Naive thymus-derived CD8-positive, alpha-beta T cell (primary cell): ENCODE measurements at regions not wholly inside any gene's neighbourhood (a gene's known extent, or its start where the extent isn't known, plus 50 kb on each side); places are given as distances from the start of the nearest gene placed in this dataset.

ENCODE experiments used
- ATAC-seq, 2 donors: fragments of 150-1000 bp; cut with Tn5 transposase in 1 of 2; sonication (Bioruptor Pico), chemical (Tn5 transposase) in 1 of 2; 1 replicate in 1 of 2; 2 replicates in 1 of 2; pipeline ENCODE4 v1.10.0; 2021; ENCODE audit warnings: mild to moderate bottlenecking in 2 of 2, moderate library complexity in 2 of 2
- POLR2A ChIA-PET: fragments of 350-600 bp; sonication (Branson Sonifier 250); formaldehyde crosslinking; loops from one replicate; lab custom pipeline; 2021; ENCODE audit warnings: antibody characterized with exemption; lab: Charles Lee
- DNase-seq, 10 donors: peaks; one replicate each; pipeline versions ENCODE4 v3.0.0 to v3.0.0-alpha.2; 2020 to 2022
- H3K27ac Mint-ChIP-seq, 10 donors: one replicate each; pipeline ENCODE4 v1.8.0; 2020 to 2022; ENCODE audit warnings: mild to moderate bottlenecking in 10 of 10, mixed read lengths in 10 of 10, moderate library complexity in 4 of 10, inconsistent platforms in 1 of 10
- H3K27me3 Mint-ChIP-seq, 5 donors: one replicate each; pipeline ENCODE4 v1.8.0; 2021 to 2022; ENCODE audit warnings: mixed read lengths in 5 of 5
- H3K36me3 Mint-ChIP-seq, 3 donors: one replicate each; pipeline ENCODE4 v1.8.0; 2020 to 2022; ENCODE audit warnings: mixed read lengths in 3 of 3, mild to moderate bottlenecking in 2 of 3, inconsistent platforms in 1 of 3
- H3K4me1 Mint-ChIP-seq, 4 donors: one replicate each; pipeline ENCODE4 v1.8.0; 2021 to 2022; ENCODE audit warnings: mixed read lengths in 4 of 4
- H3K4me3 Mint-ChIP-seq, 10 donors: one replicate each; pipeline ENCODE4 v1.8.0; 2020 to 2022; ENCODE audit warnings: mild to moderate bottlenecking in 10 of 10, mixed read lengths in 10 of 10, moderate library complexity in 6 of 10, inconsistent platforms in 1 of 10
- H3K9me3 Mint-ChIP-seq, 9 donors: one replicate each; pipeline ENCODE4 v1.8.0; 2020 to 2022; ENCODE audit warnings: mixed read lengths in 9 of 9, mild to moderate bottlenecking in 3 of 9, inconsistent platforms in 1 of 9, moderate library complexity in 1 of 9

DNA sequence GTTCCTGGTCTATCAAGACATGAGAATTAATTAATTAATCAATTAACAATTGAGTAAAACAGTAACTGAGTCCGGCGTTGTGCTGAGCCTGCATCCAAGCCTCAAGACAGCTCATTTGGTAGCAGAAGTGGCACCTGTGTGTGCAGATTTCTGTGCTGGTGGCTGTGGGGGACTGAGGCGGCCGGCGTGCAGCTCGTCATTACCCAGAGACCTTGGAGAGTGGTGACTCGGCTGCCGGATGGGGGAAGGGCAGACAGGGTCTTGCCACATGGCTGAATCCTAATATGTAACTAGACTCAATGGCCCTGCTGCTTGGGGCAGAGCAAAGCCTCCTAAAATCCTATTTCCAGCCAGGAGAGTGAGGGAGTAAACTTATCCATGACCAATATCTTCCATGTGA is 510.2 kb downstream of the TCERG1L start:
- POLR2A ChIA-PET, result no interaction called here
- no peaks in the 10 kb centered on the region for H3K4me1 Mint-ChIP-seq
- H3K27ac Mint-ChIP-seq, result no peak overlapping the region
- no peak for ATAC-seq
- H3K27me3 Mint-ChIP-seq, result peaks cover 0 to 10% (median 2%) of the 10 kb centered on the region in 5 donors
- H3K4me3 Mint-ChIP-seq, result no peak overlapping the region
- DNase-seq, result peak in 1 of 10 donors; percentile 27
- H3K36me3 Mint-ChIP-seq, result no peaks in the 10 kb centered on the region
- no peaks in the 10 kb centered on the region for H3K9me3 Mint-ChIP-seq

GRCh38 chr10:130801784-130802183 is 509.7 kb downstream of the TCERG1L start:
- no peaks in the 10 kb centered on the region for H3K4me1 Mint-ChIP-seq
- no peak overlapping the region for H3K4me3 Mint-ChIP-seq
- no peaks in the 10 kb centered on the region for H3K36me3 Mint-ChIP-seq
- no peaks in the 10 kb centered on the region for H3K9me3 Mint-ChIP-seq
- DNase-seq, result peak in 1 of 10 donors; percentile 6
- peaks cover 0 to 8% (median 2%) of the 10 kb centered on the region in 5 donors for H3K27me3 Mint-ChIP-seq
- H3K27ac Mint-ChIP-seq, result no peak overlapping the region
- no peak for ATAC-seq
- POLR2A ChIA-PET, result no interaction called here

GRCh38 chr10:130802301-130802700 is 509.2 kb downstream of the TCERG1L start:
- no peaks in the 10 kb centered on the region for H3K36me3 Mint-ChIP-seq
- no peak overlapping the region for H3K4me3 Mint-ChIP-seq
- no peaks in the 10 kb centered on the region for H3K9me3 Mint-ChIP-seq
- POLR2A ChIA-PET, result no interaction called here
- DNase-seq (peak in 2 of 10 donors; percentile 2 to 34), ATAC-seq (no peak)
- H3K27me3 Mint-ChIP-seq, result peaks cover 0 to 3% (median 0%) of the 10 kb centered on the region in 5 donors
- no peak overlapping the region for H3K27ac Mint-ChIP-seq
- no peaks in the 10 kb centered on the region for H3K4me1 Mint-ChIP-seq

DNA sequence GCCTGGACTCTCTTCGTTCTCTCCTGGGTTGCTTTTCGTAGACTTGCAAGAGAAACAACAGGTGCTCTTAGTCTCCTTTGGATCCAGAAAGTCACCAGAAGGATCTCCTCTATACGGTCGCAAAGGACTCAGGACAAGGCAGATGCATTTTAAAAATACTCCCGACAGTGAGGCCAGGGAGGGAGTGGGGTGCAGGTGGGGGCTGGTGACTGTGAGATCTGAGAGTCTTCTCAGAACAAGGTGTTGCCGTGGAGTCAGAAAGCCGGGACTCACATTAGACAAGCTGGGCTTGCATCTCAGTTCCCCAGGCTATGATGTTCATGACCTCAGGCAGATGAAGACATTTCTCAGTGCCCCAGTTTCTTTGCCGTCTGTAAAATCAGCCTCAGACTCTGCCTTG is 507.2 kb downstream of the TCERG1L start:
- ATAC-seq (no peak), DNase-seq (no peak)
- no peak overlapping the region for H3K27ac Mint-ChIP-seq
- no peaks in the 10 kb centered on the region for H3K36me3 Mint-ChIP-seq
- no peak overlapping the region for H3K4me3 Mint-ChIP-seq
- peaks cover 0 to 3% (median 0%) of the 10 kb centered on the region in 5 donors for H3K27me3 Mint-ChIP-seq
- H3K4me1 Mint-ChIP-seq, result no peaks in the 10 kb centered on the region
- H3K9me3 Mint-ChIP-seq, result no peaks in the 10 kb centered on the region
- POLR2A ChIA-PET, result no interaction called here

GRCh38 chr10:130804778-130805634 is 506.5 kb downstream of the TCERG1L start:
- Mint-ChIP-seq H3K27me3 (peaks cover 0 to 3% (median 0%) of the 10 kb centered on the region in 5 donors), H3K9me3 (no peaks in the 10 kb centered on the region), H3K4me3 (no peak overlapping the region), H3K27ac (peak overlapping the region in 1 of 10 donors; percentile 44), H3K36me3 (no peaks in the 10 kb centered on the region), H3K4me1 (no peaks in the 10 kb centered on the region)
- POLR2A ChIA-PET, result no interaction called here
- no peak for ATAC-seq
- peak in 1 of 10 donors; percentile 35 for DNase-seq

- POLR2A ChIA-PET, result no interaction called here
- Mint-ChIP-seq H3K27me3 (peaks cover 0 to 4% (median 0%) of the 10 kb centered on the region in 5 donors), H3K4me3 (no peak overlapping the region), H3K9me3 (no peaks in the 10 kb centered on the region), H3K4me1 (no peaks in the 10 kb centered on the region), H3K36me3 (no peaks in the 10 kb centered on the region), H3K27ac (no peak overlapping the region)
- peak in 1 of 10 donors; percentile 15 for DNase-seq
- no peak for ATAC-seq
Measured at GRCh38 chr10:130805635-130806030, 505.9 kb downstream of the TCERG1L start.

DNA sequence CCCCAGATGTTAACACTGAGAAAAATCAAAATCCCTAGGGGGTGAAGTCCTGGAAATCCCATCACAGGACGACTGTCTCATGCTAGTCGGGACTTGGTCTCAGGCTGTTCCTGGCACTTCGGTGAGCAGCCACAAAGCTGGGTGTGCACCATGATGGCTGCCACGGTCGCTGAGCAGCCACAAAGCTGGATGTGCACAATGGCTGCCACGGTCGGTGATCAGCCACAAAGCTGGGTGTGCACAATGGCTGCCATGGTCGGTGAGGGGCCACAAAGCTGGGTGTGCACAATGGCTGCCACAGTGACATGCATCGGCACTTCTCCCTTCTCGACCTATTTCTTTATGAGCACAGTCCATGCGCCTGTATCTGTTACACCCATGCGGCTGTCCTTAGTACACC is 505.1 kb downstream of the TCERG1L start:
- H3K4me3 Mint-ChIP-seq, result no peak overlapping the region
- no peaks in the 10 kb centered on the region for H3K4me1 Mint-ChIP-seq
- H3K27ac Mint-ChIP-seq, result no peak overlapping the region
- H3K27me3 Mint-ChIP-seq, result peaks cover 0 to 6% (median 0%) of the 10 kb centered on the region in 5 donors
- DNase-seq (peak in 1 of 10 donors; percentile 9), ATAC-seq (no peak)
- no peaks in the 10 kb centered on the region for H3K36me3 Mint-ChIP-seq
- H3K9me3 Mint-ChIP-seq, result no peaks in the 10 kb centered on the region
- POLR2A ChIA-PET, result no interaction called here

DNA sequence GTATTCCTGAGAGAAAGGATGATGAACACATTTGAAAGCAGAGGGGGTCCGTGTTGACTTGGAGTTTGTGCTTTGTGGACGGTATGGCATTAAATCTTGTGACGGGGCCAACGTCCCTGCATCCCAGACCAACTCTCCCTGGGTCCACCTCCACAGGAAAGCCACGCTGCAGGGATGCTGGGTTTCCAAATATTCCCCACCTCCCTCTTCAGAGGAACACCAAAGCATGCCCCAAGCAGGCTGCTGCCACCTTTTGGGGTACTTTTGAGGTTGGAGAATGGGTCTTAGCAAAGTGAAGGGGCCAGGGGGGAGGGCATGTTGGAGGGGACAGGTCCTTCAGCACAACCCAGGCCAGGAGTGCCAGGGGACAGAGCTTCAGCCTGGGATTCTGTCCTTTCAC is 504.4 kb downstream of the TCERG1L start:
- Mint-ChIP-seq H3K4me3 (no peak overlapping the region), H3K27ac (no peak overlapping the region), H3K9me3 (no peaks in the 10 kb centered on the region), H3K36me3 (no peaks in the 10 kb centered on the region), H3K4me1 (no peaks in the 10 kb centered on the region), H3K27me3 (peaks cover 0 to 12% (median 0%) of the 10 kb centered on the region in 5 donors)
- no peak for ATAC-seq
- peak in 1 of 10 donors; percentile 15 for DNase-seq
- POLR2A ChIA-PET, result no interaction called here

DNA sequence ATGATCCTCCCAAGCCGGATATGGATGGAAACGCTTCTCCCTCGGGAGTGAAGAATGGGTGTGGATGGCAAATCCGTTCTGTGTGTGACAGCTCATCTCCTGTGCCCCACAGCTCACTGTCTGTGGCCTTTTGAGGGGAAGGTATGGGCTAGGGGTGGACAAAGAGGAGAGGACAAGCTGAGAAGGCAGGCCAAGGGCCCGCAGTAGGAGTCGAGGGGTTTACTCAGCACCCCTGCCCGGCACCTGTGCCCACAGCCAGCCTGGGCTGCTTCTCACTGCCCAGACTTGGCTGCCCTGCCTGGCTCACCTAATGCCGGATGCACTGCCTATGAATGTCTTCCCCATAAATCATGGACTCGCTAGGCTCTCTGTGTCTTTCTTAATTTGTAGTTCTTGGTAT is 503.8 kb downstream of the TCERG1L start:
- H3K27me3 Mint-ChIP-seq, result peaks cover 0 to 12% (median 0%) of the 10 kb centered on the region in 5 donors
- H3K27ac Mint-ChIP-seq, result no peak overlapping the region
- POLR2A ChIA-PET, result no interaction called here
- H3K9me3 Mint-ChIP-seq, result no peaks in the 10 kb centered on the region
- no peaks in the 10 kb centered on the region for H3K4me1 Mint-ChIP-seq
- DNase-seq, result no peak
- no peak for ATAC-seq
- H3K4me3 Mint-ChIP-seq, result no peak overlapping the region
- H3K36me3 Mint-ChIP-seq, result no peaks in the 10 kb centered on the region

DNA sequence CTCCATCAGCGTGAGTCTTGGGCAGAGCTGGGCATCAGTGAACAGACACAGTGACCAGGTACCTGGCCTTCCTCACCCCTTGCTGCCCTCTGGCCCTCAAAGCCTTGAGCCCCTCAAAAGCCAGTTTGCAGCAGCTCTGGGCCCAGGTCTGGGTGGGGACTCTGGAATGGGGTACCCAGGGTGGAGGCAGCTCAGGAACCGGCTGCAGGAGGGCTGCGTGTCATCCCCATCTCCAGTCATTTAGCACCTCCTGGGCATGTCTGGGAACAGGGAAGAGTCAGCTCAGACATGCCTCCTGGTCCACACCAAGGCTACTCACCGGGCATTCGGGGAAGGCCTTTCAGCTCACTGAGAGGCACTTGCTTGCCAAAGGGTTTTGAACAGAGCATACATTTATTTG is 503.3 kb downstream of the TCERG1L start:
- H3K27ac Mint-ChIP-seq, result no peak overlapping the region
- H3K4me3 Mint-ChIP-seq, result no peak overlapping the region
- DNase-seq (peak in 1 of 10 donors; percentile 40), ATAC-seq (no peak)
- POLR2A ChIA-PET, result no interaction called here
- H3K36me3 Mint-ChIP-seq, result no peaks in the 10 kb centered on the region
- no peaks in the 10 kb centered on the region for H3K4me1 Mint-ChIP-seq
- H3K27me3 Mint-ChIP-seq, result peaks cover 0 to 12% (median 0%) of the 10 kb centered on the region in 5 donors
- no peaks in the 10 kb centered on the region for H3K9me3 Mint-ChIP-seq

GRCh38 chr10:130808686-130809085 is 502.8 kb downstream of the TCERG1L start:
- ATAC-seq, result no peak
- POLR2A ChIA-PET, result no interaction called here

GRCh38 chr10:130809181-130809580 is 502.3 kb downstream of the TCERG1L start:
- Mint-ChIP-seq H3K36me3 (no peaks in the 10 kb centered on the region), H3K9me3 (no peaks in the 10 kb centered on the region), H3K27ac (no peak overlapping the region), H3K4me1 (no peaks in the 10 kb centered on the region), H3K4me3 (no peak overlapping the region), H3K27me3 (peaks cover 0 to 12% (median 0%) of the 10 kb centered on the region in 5 donors)
- POLR2A ChIA-PET, result no interaction called here
- ATAC-seq (no peak), DNase-seq (peak in 1 of 10 donors; percentile 37)

More at GRCh38 chr10:130808686-130809085, 502.8 kb downstream of the TCERG1L start:
- H3K27ac Mint-ChIP-seq, result no peak overlapping the region
- H3K4me1 Mint-ChIP-seq, result no peaks in the 10 kb centered on the region
- H3K27me3 Mint-ChIP-seq, result peaks cover 0 to 12% (median 0%) of the 10 kb centered on the region in 5 donors
- H3K9me3 Mint-ChIP-seq, result no peaks in the 10 kb centered on the region
- DNase-seq, result peak in 1 of 10 donors; percentile 6
- no peak overlapping the region for H3K4me3 Mint-ChIP-seq
- no peaks in the 10 kb centered on the region for H3K36me3 Mint-ChIP-seq

GRCh38 chr10:130809761-130810515 is 501.6 kb downstream of the TCERG1L start:
- H3K27me3 Mint-ChIP-seq, result peaks cover 0 to 12% (median 0%) of the 10 kb centered on the region in 5 donors
- peak in 1 of 10 donors; percentile 23 for DNase-seq
- peaks cover 0 to 3% (median 0%) of the 10 kb centered on the region in 9 donors for H3K9me3 Mint-ChIP-seq
- H3K27ac Mint-ChIP-seq, result no peak overlapping the region
- H3K4me1 Mint-ChIP-seq, result no peaks in the 10 kb centered on the region
- no peaks in the 10 kb centered on the region for H3K36me3 Mint-ChIP-seq
- no peak overlapping the region for H3K4me3 Mint-ChIP-seq
- no peak for ATAC-seq
- POLR2A ChIA-PET, result no interaction called here
